GM04504 (cell line): ENCODE measurements at regions not wholly inside any gene's neighbourhood (a gene's known extent, or its start where the extent isn't known, plus 50 kb on each side); places are given as distances from the start of the nearest gene placed in this dataset.

Experiments
- DNase-seq: peaks from one replicate; pipeline ENCODE4 v3.0.0-alpha.2; 2012; ENCODE audit warnings: low read depth

DNA sequence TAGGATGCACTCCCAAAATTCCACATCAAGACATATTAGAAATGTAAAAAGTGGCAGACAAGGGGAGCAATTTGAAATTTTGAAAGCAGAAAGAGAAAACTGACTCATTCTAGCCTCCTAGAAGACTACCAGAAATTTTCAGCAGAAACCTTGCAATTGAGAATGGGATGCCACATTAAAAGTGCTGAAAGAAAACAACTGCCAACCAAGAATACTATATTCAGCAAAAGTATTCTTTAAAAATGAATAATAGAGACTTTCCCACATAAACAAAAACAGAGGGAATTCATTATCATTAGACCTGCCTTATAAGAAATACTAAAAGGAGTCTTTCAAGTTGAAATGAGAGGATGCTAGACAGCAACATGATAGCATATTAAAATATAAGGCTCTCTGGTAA lies 78.3 kb upstream of the HTR2A start:
- no peak for DNase-seq

DNA sequence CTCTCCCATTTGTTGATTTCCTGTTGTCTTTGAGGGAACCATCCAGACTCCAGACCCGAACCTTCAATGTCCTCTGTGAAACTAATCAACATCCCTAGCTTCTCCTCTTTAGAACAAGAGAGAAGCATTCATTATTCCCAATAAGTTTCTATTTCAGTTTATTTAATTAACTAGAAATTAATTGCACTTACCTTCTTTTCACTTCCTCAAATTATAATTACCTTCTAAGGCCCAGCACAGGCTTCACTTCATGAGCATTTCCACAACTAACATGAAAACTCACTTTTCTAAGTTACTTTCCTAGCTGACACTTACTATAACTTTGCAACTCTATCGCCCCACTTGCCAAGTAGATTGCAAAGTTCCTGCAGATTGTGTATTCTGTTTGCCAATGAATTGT lies 71.6 kb upstream of the HTR2A start:
- DNase-seq: no peak

- peak; percentile 71 for DNase-seq
Observed at GRCh38 chr13:46964789-46965527, 68.1 kb upstream of the HTR2A start.

GRCh38 chr13:46963904-46964303 lies 67.1 kb upstream of the HTR2A start:
- no peak for DNase-seq

DNA sequence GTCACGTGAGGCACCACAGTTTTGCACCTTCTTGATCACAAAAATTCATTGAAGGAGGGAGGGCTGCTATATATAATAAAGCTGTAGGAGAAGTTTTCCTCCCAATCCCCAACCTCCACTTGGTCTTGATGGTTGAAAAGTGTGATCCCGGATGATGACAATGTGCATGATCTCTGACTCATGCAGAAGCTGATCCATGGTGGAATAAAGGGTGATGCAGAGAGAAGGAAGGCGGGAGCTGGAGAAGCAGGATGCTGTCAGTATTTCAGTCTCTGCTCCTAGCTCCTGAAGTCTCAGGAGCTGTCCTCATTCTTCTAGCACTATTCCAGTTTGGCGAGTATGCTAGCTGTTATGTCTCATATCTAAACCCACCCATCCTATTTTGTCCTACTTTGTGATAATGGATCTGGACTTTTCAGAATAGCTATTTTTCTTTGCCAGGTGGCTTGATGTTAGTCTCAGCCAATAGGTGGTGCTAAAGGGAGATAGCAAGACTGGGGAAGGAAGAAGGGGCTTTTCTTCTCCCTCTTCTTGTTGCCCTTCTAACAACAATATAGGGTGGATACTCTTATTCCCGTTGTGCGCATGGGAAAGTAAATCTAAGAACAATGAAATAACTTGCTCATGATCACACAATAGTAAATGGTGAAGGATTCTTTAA lies 65.6 kb upstream of the HTR2A start:
- DNase-seq: no peak

GRCh38 chr13:46961719-46962118 lies 64.9 kb upstream of the HTR2A start:
- DNase-seq: peak; percentile 66

DNA sequence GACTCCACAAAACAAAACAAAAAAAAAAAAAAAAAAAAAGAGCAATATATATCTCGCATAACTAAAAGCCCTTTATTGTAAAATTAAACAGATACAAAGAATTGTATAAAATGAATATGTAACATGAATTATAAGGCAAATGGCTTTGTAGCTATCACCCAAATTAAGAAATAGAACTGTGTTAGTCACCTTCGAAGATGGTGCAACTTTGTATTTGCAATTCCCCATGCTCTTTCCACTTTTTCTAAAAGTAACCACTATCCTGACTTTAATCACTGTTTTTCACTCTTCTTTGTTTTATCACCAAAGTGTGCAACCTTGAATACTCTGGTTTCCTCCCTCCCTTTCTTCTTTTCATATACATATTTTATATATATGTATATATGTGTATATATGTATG lies 57.1 kb upstream of the HTR2A start:
- no peak for DNase-seq

DNA sequence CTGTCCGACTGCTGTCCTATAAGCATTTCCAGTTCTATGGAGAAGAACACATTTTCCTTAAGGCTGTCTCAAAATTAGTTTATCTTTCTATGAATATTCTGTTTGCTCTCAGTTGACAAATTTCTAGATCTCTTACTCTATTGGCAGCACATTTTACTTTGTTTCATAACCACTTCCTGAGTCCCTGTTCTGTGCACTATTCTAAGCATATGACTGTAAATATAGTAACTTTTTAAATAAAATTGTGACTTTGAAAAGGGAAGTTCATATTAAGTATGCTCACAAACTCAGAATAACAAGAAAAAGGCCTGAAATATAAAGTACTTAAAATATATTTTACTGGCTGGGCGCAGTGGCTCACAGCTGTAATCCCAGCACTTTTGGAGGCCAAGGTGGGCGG lies 56.5 kb upstream of the HTR2A start:
- DNase-seq: no peak

- no peak for DNase-seq
Observed at GRCh38 chr13:46951516-46951915, 54.7 kb upstream of the HTR2A start.

GRCh38 chr13:46949211-46949610 lies 52.4 kb upstream of the HTR2A start:
- no peak for DNase-seq

- DNase-seq: no peak
Observed at GRCh38 chr13:46948338-46948737, 51.5 kb upstream of the HTR2A start.

DNA sequence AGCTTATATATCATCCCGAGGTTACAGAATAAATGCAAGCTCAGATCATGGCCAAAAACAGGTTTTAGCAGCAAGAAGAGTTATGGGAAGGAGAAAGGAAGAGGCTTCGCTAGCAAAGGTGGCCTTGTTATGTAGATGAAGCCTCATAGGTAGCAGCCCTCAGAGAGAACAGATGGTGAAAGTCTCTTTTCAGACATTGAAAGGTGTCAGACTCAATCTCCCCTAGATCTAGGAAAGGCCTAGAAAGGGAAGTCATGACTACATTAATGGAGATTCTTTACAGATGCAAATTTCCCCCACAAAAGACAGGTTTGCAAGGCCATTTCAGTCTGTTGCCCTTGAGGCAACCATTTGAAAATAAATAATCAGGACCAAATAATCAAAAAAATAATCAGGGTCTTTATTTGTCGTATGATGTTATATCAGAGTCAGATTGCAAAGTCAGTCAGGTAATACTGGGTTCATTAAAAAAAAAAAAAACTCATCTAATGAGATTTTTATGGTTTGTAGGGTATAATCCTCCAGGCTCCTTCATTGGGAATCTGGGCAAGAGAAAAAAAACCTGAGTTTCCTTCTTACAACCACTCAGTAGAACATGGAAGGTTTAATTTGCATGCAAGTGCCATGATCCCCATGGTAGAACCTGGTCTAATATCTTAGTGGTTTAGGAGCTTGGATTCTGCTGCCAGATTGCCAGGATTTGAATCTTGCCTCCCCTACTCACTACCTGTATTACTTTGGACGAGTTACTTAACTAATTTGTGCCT lies 50.8 kb upstream of the HTR2A start:
- no peak for DNase-seq
